22Rv1 (cell line): ENCODE measurements at regions not wholly inside any gene's neighbourhood (a gene's known extent, or its start where the extent isn't known, plus 50 kb on each side); places are given as distances from the start of the nearest gene placed in this dataset.

Experiments
- H3K27ac ChIP-seq: fragments of 450-650 bp; 2 replicates; pipeline ENCODE4 v1.5.1; 2017
- CTCF ChIP-seq: fragments of 450-650 bp; IDR thresholded peaks from 2 replicates; pipeline ENCODE4 v1.5.1; 2017; ENCODE audit warnings: mild to moderate bottlenecking
- ZFX ChIP-seq: fragments of 450-650 bp; IDR thresholded peaks from 2 replicates; pipeline ENCODE4 v1.6.1; 2017; ENCODE audit warnings: antibody characterized with exemption, borderline replicate concordance

- no peak for TF ChIP-seq ZFX
- no peak for TF ChIP-seq CTCF
- H3K27ac ChIP-seq: no peak overlapping the region
Observed at GRCh38 chr10:62912086-62912485, 95.9 kb upstream of the EGR2 start.

GRCh38 chr10:62911210-62911963 is 95.2 kb upstream of the EGR2 start:
- no peak overlapping the region for H3K27ac ChIP-seq
- no peak for TF ChIP-seq CTCF
- no peak for TF ChIP-seq ZFX

- TF ChIP-seq ZFX: no peak
- TF ChIP-seq CTCF: no peak
- no peak overlapping the region for H3K27ac ChIP-seq
Observed at GRCh38 chr10:62907470-62908212, 91.5 kb upstream of the EGR2 start.

GRCh38 chr10:62904281-62904875 is 88.2 kb upstream of the EGR2 start:
- no peak overlapping the region for H3K27ac ChIP-seq
- TF ChIP-seq ZFX: no peak
- no peak for TF ChIP-seq CTCF

GRCh38 chr10:62903828-62904227 is 87.7 kb upstream of the EGR2 start:
- H3K27ac ChIP-seq: no peak overlapping the region
- no peak for TF ChIP-seq ZFX
- no peak for TF ChIP-seq CTCF

GRCh38 chr10:62900829-62901571 is 84.8 kb upstream of the EGR2 start:
- TF ChIP-seq ZFX: no peak
- TF ChIP-seq CTCF: no peak

More at GRCh38 chr10:62900829-62901571, 84.8 kb upstream of the EGR2 start:
- no peak overlapping the region for H3K27ac ChIP-seq
